ENCODE measurements at regions not wholly inside any gene's neighbourhood (a gene's known extent, or its start where the extent isn't known, plus 50 kb on each side); places are given as distances from the start of the nearest gene placed in this dataset.

- no peaks in the 10 kb centered on the region for H3K23me2 ChIP-seq (ENCODE audit: insufficient read length, low read depth, low read length, poor library complexity, severe bottlenecking)
- Mint-ChIP-seq H3K27ac (no peak overlapping the region), H3K27me3 (ENCODE audit: low read depth) (no peaks in the 10 kb centered on the region), H3K4me1 (peaks cover 17 to 19% of the 10 kb centered on the region in 2 experiments), H3K4me3 (no peak overlapping the region), H3K9me3 (peaks cover 3 to 5% of the 10 kb centered on the region in 2 experiments; a peak in 3 of 5 replicates), H3K36me3 (ENCODE audit: insufficient read depth in 1 of 3, low read depth in 3 of 3) (peaks cover 0 to 8% (median 3%) of the 10 kb centered on the region in 3 experiments; a peak in 3 of 7 replicates)
- H4K8ac ChIP-seq (replicated peaks; ENCODE audit: insufficient read length, low read depth, low read length): no peak overlapping the region
- no peaks in the 10 kb centered on the region for H3K79me2 ChIP-seq (ENCODE audit: insufficient read depth, low read length)
- H3K23ac ChIP-seq (ENCODE audit: insufficient read length, low read depth, low read length): no peak overlapping the region
- H3K27me3 ChIP-seq (ENCODE audit: insufficient read depth, low read length): no peaks in the 10 kb centered on the region
- no peak overlapping the region for H2AK5ac ChIP-seq (ENCODE audit: insufficient read length, low read length)
- H3T11ph ChIP-seq (ENCODE audit: low read length): no peak overlapping the region
- no peak overlapping the region for H4K5ac ChIP-seq (ENCODE audit: insufficient read length, low read depth, low read length)
- H3K79me1 ChIP-seq (ENCODE audit: insufficient read depth, low read depth, low read length, poor library complexity, severe bottlenecking): no peaks in the 10 kb centered on the region
- H2BK120ac ChIP-seq (ENCODE audit: low read depth, low read length, poor library complexity, severe bottlenecking): no peak overlapping the region
- H3K56ac ChIP-seq (ENCODE audit: insufficient read length, low read depth, low read length): no peak overlapping the region
- H3K4ac ChIP-seq (ENCODE audit: low read depth, low read length): no peak overlapping the region
- H3K18ac ChIP-seq (ENCODE audit: insufficient read length, low read depth, low read length): no peak overlapping the region
- H2AFZ ChIP-seq (ENCODE audit: low read length): no peak overlapping the region
- no peak overlapping the region for H2BK5ac ChIP-seq (ENCODE audit: insufficient read length, low read length)
- no peak overlapping the region for H2BK12ac ChIP-seq (ENCODE audit: insufficient read length, low read depth, low read length)
- no peaks in the 10 kb centered on the region for H3K9me3 ChIP-seq (ENCODE audit: control insufficient read depth, low read depth, low read length)
- no peak overlapping the region for H3K14ac ChIP-seq (ENCODE audit: insufficient read depth, low read length)
- H4K20me1 ChIP-seq (ENCODE audit: control insufficient read depth, insufficient read depth, insufficient read length): no peaks in the 10 kb centered on the region
- H3K9ac ChIP-seq (ENCODE audit: extremely low read depth, insufficient read length, low read length): no peak overlapping the region
- H3K4me1 ChIP-seq (ENCODE audit: insufficient read depth, low read length): no peaks in the 10 kb centered on the region
- no peak overlapping the region for H3K27ac ChIP-seq (ENCODE audit: insufficient read length, low read depth, low read length)
- no peak overlapping the region for H2BK15ac ChIP-seq (ENCODE audit: low read depth, low read length)
- no peak overlapping the region for H4K91ac ChIP-seq (ENCODE audit: insufficient read length, low read depth, low read length)
- peak; percentile 80 for TF ChIP-seq CTCF (conservative IDR thresholded peaks at IDR 0.05)
- WGBS (ENCODE audit: extremely low coverage, insufficient read length, low lambda C conversion rate): no CpG with 5 or more reads among the region's 7 CpGs
- H2BK20ac ChIP-seq (ENCODE audit: low read depth, low read length, poor library complexity, severe bottlenecking): no peak overlapping the region
- peak; percentile 77 for DNase-seq
- H3K4me2 ChIP-seq (ENCODE audit: insufficient read depth, insufficient read length, low read length): no peak overlapping the region
These were observed 457.9 kb downstream of the GPAT3 start for GRCh38 chr4:83993774-83994173.
